ENCODE measurements at regions not wholly inside any gene's neighbourhood (a gene's known extent, or its start where the extent isn't known, plus 50 kb on each side); places are given as distances from the start of the nearest gene placed in this dataset.

DNA sequence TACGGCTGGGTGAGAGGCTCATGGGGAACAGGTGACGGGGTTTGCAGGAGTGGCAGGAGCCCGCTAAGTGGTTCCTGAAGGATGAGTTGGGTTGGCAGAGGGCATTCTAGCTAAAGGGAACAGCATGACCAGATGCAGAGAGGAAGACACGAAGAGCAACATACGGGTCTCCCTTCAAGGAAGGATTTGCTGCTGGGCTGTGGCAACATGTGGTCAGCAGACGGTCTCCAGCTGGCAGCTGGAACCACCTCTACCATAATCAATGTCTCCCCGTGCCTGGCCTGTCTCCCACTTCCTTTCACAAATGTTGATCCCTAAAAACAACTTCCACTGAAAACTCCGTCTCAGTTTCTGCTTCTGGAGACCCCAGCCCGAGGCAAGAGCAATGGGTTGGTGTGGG, 80.6 kb upstream of the SULF2 start:
- Mint-ChIP-seq H3K27ac (no peak overlapping the region), H3K27me3 (peaks cover 12% of the 10 kb centered on the region), H3K36me3 (ENCODE audit: low read depth) (no peaks in the 10 kb centered on the region), H3K9me3 (peaks cover 7% of the 10 kb centered on the region), H3K4me1 (ENCODE audit: low read depth) (no peaks in the 10 kb centered on the region), H3K4me3 (no peak overlapping the region)

DNA sequence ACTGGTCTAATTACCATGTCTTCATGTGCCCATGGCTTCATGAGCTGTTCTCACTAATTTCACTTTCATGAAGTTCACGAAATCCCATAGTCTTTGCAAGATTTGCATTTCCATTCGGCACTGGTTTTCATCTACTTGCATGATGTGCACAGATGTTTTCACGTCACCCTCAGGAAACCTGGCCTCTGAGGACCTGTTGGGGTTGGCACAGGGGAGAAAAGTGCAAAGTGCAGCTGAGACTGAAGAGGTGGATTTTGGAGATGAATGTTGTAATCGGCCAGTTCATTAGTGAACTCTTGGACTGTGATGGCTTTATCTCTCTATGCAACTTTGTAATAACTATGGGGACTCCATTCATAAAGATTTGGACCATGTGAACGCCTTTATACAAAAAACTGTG, 80.2 kb upstream of the SULF2 start:
- H3K9me3 Mint-ChIP-seq = peaks cover 7% of the 10 kb centered on the region
- H3K27ac Mint-ChIP-seq = no peak overlapping the region
- H3K36me3 Mint-ChIP-seq (ENCODE audit: low read depth) = no peaks in the 10 kb centered on the region
- no peaks in the 10 kb centered on the region for H3K4me1 Mint-ChIP-seq (ENCODE audit: low read depth)
- peaks cover 12% of the 10 kb centered on the region for H3K27me3 Mint-ChIP-seq
- no peak overlapping the region for H3K4me3 Mint-ChIP-seq

GRCh38 chr20:47863981-47864380, 78.7 kb upstream of the SULF2 start:
- H3K27ac Mint-ChIP-seq = no peak overlapping the region
- H3K9me3 Mint-ChIP-seq = peaks cover 7% of the 10 kb centered on the region
- H3K27me3 Mint-ChIP-seq = peaks cover 12% of the 10 kb centered on the region
- no peaks in the 10 kb centered on the region for H3K4me1 Mint-ChIP-seq (ENCODE audit: low read depth)
- no peak overlapping the region for H3K4me3 Mint-ChIP-seq
- no peaks in the 10 kb centered on the region for H3K36me3 Mint-ChIP-seq (ENCODE audit: low read depth)

GRCh38 chr20:47863315-47863965, 78.2 kb upstream of the SULF2 start:
- H3K27me3 Mint-ChIP-seq = peaks cover 12% of the 10 kb centered on the region
- no peak overlapping the region for H3K4me3 Mint-ChIP-seq
- H3K27ac Mint-ChIP-seq = no peak overlapping the region
- H3K9me3 Mint-ChIP-seq = peaks cover 7% of the 10 kb centered on the region
- no peaks in the 10 kb centered on the region for H3K36me3 Mint-ChIP-seq (ENCODE audit: low read depth)
- H3K4me1 Mint-ChIP-seq (ENCODE audit: low read depth) = no peaks in the 10 kb centered on the region

DNA sequence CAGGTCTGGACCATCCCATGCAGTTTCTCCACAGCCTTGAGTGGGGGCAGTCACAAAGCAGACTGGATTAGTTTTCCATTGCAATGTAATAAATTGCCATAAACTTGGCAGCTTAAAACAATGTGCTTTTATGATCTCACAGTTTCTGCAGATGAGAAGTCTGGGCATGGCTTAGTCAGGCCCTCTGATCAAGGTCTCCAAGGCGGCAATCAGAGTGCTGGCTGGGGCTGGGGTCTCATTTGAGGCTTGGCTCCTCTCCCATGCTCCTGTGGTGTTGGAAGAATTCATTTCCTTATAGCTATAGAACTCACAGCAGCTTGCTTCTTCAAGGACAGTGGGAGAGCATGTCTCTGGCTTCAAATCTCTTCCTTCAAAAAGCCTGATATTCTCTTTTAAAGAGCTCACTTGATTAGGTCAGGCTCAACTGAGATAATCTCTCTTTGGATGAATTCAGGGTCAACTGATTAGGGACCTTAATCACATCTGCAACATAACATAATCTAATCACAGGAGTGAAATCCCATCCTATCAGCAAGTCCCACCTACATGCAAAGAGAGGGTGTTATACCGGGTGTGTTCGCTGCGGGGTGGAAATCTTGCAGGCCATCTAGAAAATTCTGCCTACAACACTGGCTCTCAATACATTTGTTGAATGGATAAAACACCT, 77.4 kb upstream of the SULF2 start:
- Mint-ChIP-seq H3K4me1 (ENCODE audit: low read depth) (no peaks in the 10 kb centered on the region), H3K27me3 (peaks cover 12% of the 10 kb centered on the region), H3K36me3 (ENCODE audit: low read depth) (no peaks in the 10 kb centered on the region), H3K4me3 (no peak overlapping the region), H3K9me3 (peaks cover 7% of the 10 kb centered on the region), H3K27ac (no peak overlapping the region)

DNA sequence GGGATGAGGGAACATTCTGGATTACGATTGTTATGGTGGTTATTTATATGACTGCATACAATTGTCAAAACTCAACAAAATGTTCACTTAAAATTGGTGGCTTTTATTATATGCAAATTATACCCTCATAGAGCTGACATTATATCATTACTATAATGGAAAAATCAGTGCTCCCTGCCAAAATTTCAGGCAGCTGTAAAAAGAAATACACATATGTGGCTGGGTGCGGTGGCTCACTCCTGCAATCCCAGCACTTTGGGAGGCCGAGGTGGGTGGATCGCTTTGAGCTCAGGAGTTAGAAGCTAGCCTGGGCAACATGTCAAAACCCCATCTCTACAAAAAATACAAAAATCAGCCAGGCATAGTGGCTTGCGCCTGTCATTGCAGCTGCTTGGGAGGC, 75.8 kb upstream of the SULF2 start:
- Mint-ChIP-seq H3K27ac (no peak overlapping the region), H3K4me3 (no peak overlapping the region), H3K4me1 (ENCODE audit: low read depth) (no peaks in the 10 kb centered on the region), H3K9me3 (peaks cover 7% of the 10 kb centered on the region), H3K36me3 (ENCODE audit: low read depth) (no peaks in the 10 kb centered on the region), H3K27me3 (peaks cover 12% of the 10 kb centered on the region)

DNA sequence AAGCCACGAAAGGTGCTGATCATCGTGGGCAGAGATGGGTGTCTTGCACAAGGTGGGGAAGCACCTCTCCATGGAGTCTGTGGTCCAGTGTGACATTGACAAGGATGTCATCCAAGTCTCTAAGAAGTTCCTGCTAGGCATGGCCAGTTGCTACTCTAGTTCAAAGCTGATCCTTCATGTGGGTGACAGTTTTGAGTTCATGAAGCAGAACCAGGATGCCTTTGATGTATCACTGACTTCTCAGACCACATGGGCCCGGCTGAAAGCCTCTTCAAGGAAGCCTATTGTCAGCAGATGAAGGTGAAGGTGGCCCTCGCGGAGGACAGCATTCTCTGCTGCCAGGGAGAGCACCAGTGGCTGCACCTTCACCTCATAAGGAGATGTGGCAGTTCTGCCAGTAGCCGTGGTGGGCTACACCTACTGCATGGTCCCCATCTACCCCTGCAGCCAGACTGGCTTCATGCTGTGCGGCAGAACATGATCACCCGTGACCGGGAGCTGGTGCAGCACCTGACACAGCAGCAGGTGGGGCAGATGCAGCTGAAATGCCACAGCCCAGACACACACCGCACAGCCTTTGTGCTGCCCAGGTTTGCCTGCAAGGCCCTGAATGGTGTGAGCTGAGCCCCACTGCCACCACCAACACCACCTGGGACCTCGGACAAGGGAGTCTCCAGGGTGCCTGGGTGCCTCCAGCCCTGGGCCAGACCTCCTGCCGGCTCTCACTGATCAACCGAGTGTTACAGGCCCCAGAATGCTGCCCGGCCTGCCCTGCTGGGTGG, 75.0 kb upstream of the SULF2 start:
- no peak overlapping the region for H3K27ac Mint-ChIP-seq
- no peak overlapping the region for H3K4me3 Mint-ChIP-seq
- H3K9me3 Mint-ChIP-seq = peaks cover 7% of the 10 kb centered on the region
- H3K4me1 Mint-ChIP-seq (ENCODE audit: low read depth) = no peaks in the 10 kb centered on the region
- peaks cover 7% of the 10 kb centered on the region for H3K27me3 Mint-ChIP-seq
- H3K36me3 Mint-ChIP-seq (ENCODE audit: low read depth) = no peaks in the 10 kb centered on the region

DNA sequence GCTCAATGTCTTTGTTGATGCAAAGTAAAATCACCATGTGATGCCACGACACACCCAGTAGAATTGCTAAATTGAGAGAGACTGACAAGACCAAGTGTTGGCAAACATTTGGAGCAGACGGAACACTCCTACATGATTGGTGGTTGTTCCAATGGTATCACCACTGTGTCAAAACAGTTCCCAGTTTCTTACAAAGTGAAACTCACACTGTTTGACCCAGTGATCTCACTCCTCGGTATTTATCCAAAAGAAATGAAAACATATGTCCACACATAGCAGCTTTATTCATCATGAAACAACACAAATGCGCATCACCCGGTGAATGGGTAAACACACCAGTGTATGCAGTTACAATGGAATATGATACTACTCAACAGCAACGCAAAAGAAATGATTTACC, 74.0 kb upstream of the SULF2 start:
- H3K9me3 Mint-ChIP-seq = peaks cover 7% of the 10 kb centered on the region
- H3K4me1 Mint-ChIP-seq (ENCODE audit: low read depth) = no peaks in the 10 kb centered on the region
- no peak overlapping the region for H3K27ac Mint-ChIP-seq
- peaks cover 7% of the 10 kb centered on the region for H3K27me3 Mint-ChIP-seq
- H3K4me3 Mint-ChIP-seq = no peak overlapping the region
- no peaks in the 10 kb centered on the region for H3K36me3 Mint-ChIP-seq (ENCODE audit: low read depth)

DNA sequence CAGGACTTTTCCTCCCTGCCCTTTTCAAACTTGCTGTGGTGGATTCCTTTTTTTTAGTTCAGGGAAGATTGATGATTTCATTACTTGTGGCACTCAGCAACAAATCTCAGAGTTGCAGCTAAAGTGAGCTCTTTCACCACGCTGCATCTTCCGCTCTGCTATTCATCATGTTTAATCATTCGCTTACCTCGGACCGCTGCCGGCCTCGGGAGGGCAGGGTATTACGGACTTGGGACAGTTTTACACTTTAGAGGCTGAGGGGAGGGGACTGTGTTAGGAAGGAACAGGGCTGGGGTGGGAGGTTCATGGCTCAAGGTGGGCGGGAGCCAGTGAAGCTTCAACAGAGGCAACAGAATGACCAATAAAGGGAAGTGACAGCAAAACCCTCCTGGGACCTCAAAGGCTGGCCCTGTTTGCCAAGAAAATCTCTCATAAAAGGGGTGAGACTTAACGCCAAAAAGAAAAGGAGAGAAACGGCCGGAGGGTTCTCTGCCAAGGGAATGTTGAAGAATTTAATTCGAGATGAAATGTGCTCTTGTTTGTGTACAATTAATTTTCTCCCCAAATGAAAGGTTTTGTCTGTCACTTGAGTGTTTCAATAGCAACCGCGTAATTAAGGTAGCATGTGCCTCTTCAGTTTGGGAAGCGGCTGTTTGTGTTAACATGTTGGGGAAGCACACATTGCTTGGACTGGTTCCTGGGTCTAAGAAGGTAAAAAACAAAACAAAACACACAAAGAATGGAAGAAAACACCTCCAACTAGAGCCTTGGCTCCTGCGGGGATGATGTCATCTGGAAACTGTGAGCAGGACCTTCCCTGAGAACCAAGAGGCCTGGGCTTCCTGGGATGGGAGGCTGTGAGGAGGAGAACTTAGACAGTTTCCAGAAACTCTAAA, 72.5 kb upstream of the SULF2 start:
- H3K9me3 Mint-ChIP-seq = no peaks in the 10 kb centered on the region
- H3K36me3 Mint-ChIP-seq (ENCODE audit: low read depth) = no peaks in the 10 kb centered on the region
- H3K27ac Mint-ChIP-seq = no peak overlapping the region
- no peaks in the 10 kb centered on the region for H3K27me3 Mint-ChIP-seq
- H3K4me3 Mint-ChIP-seq = no peak overlapping the region
- no peaks in the 10 kb centered on the region for H3K4me1 Mint-ChIP-seq (ENCODE audit: low read depth)

- no peaks in the 10 kb centered on the region for H3K36me3 Mint-ChIP-seq (ENCODE audit: low read depth)
- H3K4me1 Mint-ChIP-seq (ENCODE audit: low read depth) = no peaks in the 10 kb centered on the region
- H3K27ac Mint-ChIP-seq = no peak overlapping the region
- no peaks in the 10 kb centered on the region for H3K9me3 Mint-ChIP-seq
- H3K27me3 Mint-ChIP-seq = no peaks in the 10 kb centered on the region
- H3K4me3 Mint-ChIP-seq = no peak overlapping the region
Measured at GRCh38 chr20:47857187-47857568, 71.9 kb upstream of the SULF2 start.

DNA sequence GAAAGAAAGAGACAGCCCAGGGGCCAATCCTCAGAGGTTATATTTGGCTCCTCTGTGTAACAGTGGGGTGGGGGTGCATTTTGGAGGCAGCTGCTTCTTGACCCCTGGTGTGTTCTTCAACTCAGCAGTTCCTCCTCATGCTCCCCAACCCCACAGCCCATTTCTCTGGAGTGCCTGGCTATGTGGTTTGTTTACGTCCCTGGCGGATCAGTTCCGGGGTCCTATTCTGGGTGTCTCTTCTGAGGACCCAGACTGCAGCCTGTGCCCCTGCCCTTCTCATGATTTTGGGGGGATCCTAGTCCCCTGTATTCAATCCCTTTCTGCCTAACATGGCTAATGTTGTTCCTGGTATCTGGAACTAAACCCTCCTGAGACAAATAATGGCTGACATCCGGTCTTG, 70.5 kb upstream of the SULF2 start:
- Mint-ChIP-seq H3K4me1 (ENCODE audit: low read depth) (no peaks in the 10 kb centered on the region), H3K27ac (no peak overlapping the region), H3K9me3 (no peaks in the 10 kb centered on the region), H3K27me3 (no peaks in the 10 kb centered on the region), H3K4me3 (no peak overlapping the region), H3K36me3 (ENCODE audit: low read depth) (no peaks in the 10 kb centered on the region)

GRCh38 chr20:47854687-47855212, 69.5 kb upstream of the SULF2 start:
- H3K27ac Mint-ChIP-seq = no peak overlapping the region
- no peak overlapping the region for H3K4me3 Mint-ChIP-seq
- no peaks in the 10 kb centered on the region for H3K9me3 Mint-ChIP-seq
- H3K36me3 Mint-ChIP-seq (ENCODE audit: low read depth) = no peaks in the 10 kb centered on the region
- peaks cover 2% of the 10 kb centered on the region for H3K27me3 Mint-ChIP-seq
- no peaks in the 10 kb centered on the region for H3K4me1 Mint-ChIP-seq (ENCODE audit: low read depth)

DNA sequence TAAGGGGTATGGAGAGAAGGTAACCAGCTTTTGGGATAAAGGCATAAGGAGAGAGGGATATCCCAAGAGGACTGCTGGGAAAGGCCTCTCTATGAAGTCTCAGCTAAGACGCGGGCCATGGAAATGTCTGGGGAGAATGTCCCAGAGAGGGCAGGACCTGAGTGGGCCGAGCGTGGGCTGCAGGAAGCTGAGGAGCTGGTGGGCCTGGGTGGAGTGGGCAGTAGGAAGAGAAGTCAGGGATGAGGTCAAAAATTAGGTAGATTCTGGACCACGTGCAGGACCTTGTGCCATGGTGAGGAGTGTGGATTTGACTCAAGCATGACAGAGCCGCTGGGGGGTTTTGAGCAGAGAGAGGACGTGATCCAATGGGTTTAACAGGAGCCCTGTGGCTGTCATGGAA, 66.5 kb upstream of the SULF2 start:
- Mint-ChIP-seq H3K27me3 (peaks cover 5% of the 10 kb centered on the region), H3K27ac (no peak overlapping the region), H3K4me1 (ENCODE audit: low read depth) (no peaks in the 10 kb centered on the region), H3K9me3 (no peaks in the 10 kb centered on the region), H3K4me3 (no peak overlapping the region), H3K36me3 (ENCODE audit: low read depth) (no peaks in the 10 kb centered on the region)

DNA sequence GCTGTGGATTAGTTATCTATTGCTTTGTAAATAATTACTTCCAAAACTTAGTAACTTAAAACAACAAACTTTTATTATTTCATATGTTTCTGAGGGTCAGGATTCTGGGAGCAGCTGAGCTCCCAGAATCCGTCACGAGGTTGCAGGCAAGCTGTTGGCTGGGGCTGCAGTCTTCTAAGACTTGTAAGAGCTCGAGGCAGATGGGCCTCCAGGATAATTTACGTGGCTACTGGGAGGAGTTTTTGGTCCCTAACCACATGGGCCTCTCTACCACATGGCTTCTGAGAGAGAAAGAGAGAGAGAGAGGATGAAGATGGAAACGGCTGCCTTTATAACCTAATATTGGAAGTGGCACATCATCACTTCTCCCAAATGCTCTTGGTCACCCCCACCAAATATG, 64.9 kb upstream of the SULF2 start:
- Mint-ChIP-seq H3K27me3 (peaks cover 8% of the 10 kb centered on the region), H3K9me3 (no peaks in the 10 kb centered on the region), H3K27ac (no peak overlapping the region), H3K36me3 (ENCODE audit: low read depth) (no peaks in the 10 kb centered on the region), H3K4me1 (ENCODE audit: low read depth) (no peaks in the 10 kb centered on the region), H3K4me3 (no peak overlapping the region)
